ENCODE measurements at regions not wholly inside any gene's neighbourhood (a gene's known extent, or its start where the extent isn't known, plus 50 kb on each side); places are given as distances from the start of the nearest gene placed in this dataset.

GRCh38 chr21:31502537-31503143, 156.9 kb upstream of the SOD1 start:
- intact Hi-C loops (cut with micrococcal nuclease): no loop called here

- intact Hi-C loops (cut with micrococcal nuclease): no loop called here
These were observed 157.6 kb upstream of the SOD1 start for GRCh38 chr21:31501926-31502325.

- intact Hi-C loops (cut with micrococcal nuclease): no loop called here
These were observed 156.9 kb upstream of the TIAM1 start for GRCh38 chr21:31500982-31501381.

GRCh38 chr21:31500071-31500470, 156.0 kb upstream of the TIAM1 start:
- intact Hi-C loops (cut with micrococcal nuclease): no loop called here

- intact Hi-C loops (cut with micrococcal nuclease): loop anchor here (10.0 kb wide), 1 partner anchor 786 kb away; no protein-coding TSS in a partner anchor
These were observed 154.9 kb upstream of the TIAM1 start for GRCh38 chr21:31498985-31499384.

- intact Hi-C loops (cut with micrococcal nuclease): loop anchor here (10.0 kb wide), 1 partner anchor 787 kb away; no protein-coding TSS in a partner anchor
These were observed 153.9 kb upstream of the TIAM1 start for GRCh38 chr21:31497914-31498313.

- intact Hi-C loops (cut with micrococcal nuclease): loop anchor here (10.0 kb wide), 1 partner anchor 791 kb away; no protein-coding TSS in a partner anchor
These were observed 149.4 kb upstream of the TIAM1 start for GRCh38 chr21:31493350-31493880.

- intact Hi-C loops (cut with micrococcal nuclease): loop anchor here (10.0 kb wide), 1 partner anchor 793 kb away; no protein-coding TSS in a partner anchor
These were observed 147.6 kb upstream of the TIAM1 start for GRCh38 chr21:31491617-31492016.

- intact Hi-C loops (cut with micrococcal nuclease): loop anchor here (10.0 kb wide), 1 partner anchor 794 kb away; no protein-coding TSS in a partner anchor
These were observed 146.4 kb upstream of the TIAM1 start for GRCh38 chr21:31490443-31490842.

GRCh38 chr21:31489726-31490125, 145.7 kb upstream of the TIAM1 start:
- intact Hi-C loops (cut with micrococcal nuclease): loop anchor here (10.0 kb wide), 1 partner anchor 795 kb away; no protein-coding TSS in a partner anchor

GRCh38 chr21:31489014-31489413, 145.0 kb upstream of the TIAM1 start:
- intact Hi-C loops (cut with micrococcal nuclease): no loop called here

- intact Hi-C loops (cut with micrococcal nuclease): no loop called here
These were observed 140.2 kb upstream of the TIAM1 start for GRCh38 chr21:31484219-31484618.

- intact Hi-C loops (cut with micrococcal nuclease): no loop called here
These were observed 139.1 kb upstream of the TIAM1 start for GRCh38 chr21:31483146-31483545.

- intact Hi-C loops (cut with micrococcal nuclease): no loop called here
These were observed 138.4 kb upstream of the TIAM1 start for GRCh38 chr21:31482460-31482859.

- intact Hi-C loops (cut with micrococcal nuclease): no loop called here
These were observed 136.2 kb upstream of the TIAM1 start for GRCh38 chr21:31480228-31480627.

- intact Hi-C loops (cut with micrococcal nuclease): no loop called here
These were observed 135.7 kb upstream of the TIAM1 start for GRCh38 chr21:31479714-31480113.

- intact Hi-C loops (cut with micrococcal nuclease): no loop called here
These were observed 135.2 kb upstream of the TIAM1 start for GRCh38 chr21:31479222-31479621.

GRCh38 chr21:31476263-31477022, 132.4 kb upstream of the TIAM1 start:
- intact Hi-C loops (cut with micrococcal nuclease): no loop called here

- intact Hi-C loops (cut with micrococcal nuclease): no loop called here
These were observed 131.2 kb upstream of the TIAM1 start for GRCh38 chr21:31475223-31475622.

- intact Hi-C loops (cut with micrococcal nuclease): no loop called here
These were observed 129.8 kb upstream of the TIAM1 start for GRCh38 chr21:31473685-31474345.

- intact Hi-C loops (cut with micrococcal nuclease): no loop called here
These were observed 127.8 kb upstream of the TIAM1 start for GRCh38 chr21:31471865-31472264.

Measured in T-helper 1 cell treated with Interleukin-12 subunit alpha and Interleukin-12 subunit beta and Interleukin-4 antibody, amounts not matched to agents 30 ng/mL and 1 ng/mL, for 36 hours (primary cell).